Dendritic cell treated with granulocyte-macrophage colony-stimulating factor and Interleukin-4, amounts not matched to agents 40 ng/mL and 50 ng/mL, for 4 days (primary cell): ENCODE measurements at regions not wholly inside any gene's neighbourhood (a gene's known extent, or its start where the extent isn't known, plus 50 kb on each side); places are given as distances from the start of the nearest gene placed in this dataset.
"Not testable (repeated sequence)": the region's sequence is repeated elsewhere in the genome, so short reads cannot be mapped to it uniquely, and the experiment has no call there.

Experiments
- H3K27ac Mint-ChIP-seq: one replicate; pipeline ENCODE4 v1.8.0; 2022; ENCODE audit warnings: mild to moderate bottlenecking, mixed read lengths
- H3K27me3 Mint-ChIP-seq: one replicate; pipeline ENCODE4 v1.8.0; 2022; ENCODE audit warnings: mild to moderate bottlenecking, mixed read lengths
- H3K36me3 Mint-ChIP-seq: one replicate; pipeline ENCODE4 v1.8.0; 2022; ENCODE audit warnings: low read depth, mixed read lengths
- H3K4me1 Mint-ChIP-seq: one replicate; pipeline ENCODE4 v1.8.0; 2022; ENCODE audit warnings: low read depth, mixed read lengths
- H3K4me3 Mint-ChIP-seq: one replicate; pipeline ENCODE4 v1.8.0; 2022; ENCODE audit warnings: mild to moderate bottlenecking, moderate library complexity, mixed read lengths
- H3K9me3 Mint-ChIP-seq: one replicate; pipeline ENCODE4 v1.8.0; 2022; ENCODE audit warnings: mixed read lengths
- intact Hi-C: fragments of 100-400 bp; cut with micrococcal nuclease; formaldehyde crosslinking; loops from one replicate; pipeline ENCODE4 v1.15.0; 2022

DNA sequence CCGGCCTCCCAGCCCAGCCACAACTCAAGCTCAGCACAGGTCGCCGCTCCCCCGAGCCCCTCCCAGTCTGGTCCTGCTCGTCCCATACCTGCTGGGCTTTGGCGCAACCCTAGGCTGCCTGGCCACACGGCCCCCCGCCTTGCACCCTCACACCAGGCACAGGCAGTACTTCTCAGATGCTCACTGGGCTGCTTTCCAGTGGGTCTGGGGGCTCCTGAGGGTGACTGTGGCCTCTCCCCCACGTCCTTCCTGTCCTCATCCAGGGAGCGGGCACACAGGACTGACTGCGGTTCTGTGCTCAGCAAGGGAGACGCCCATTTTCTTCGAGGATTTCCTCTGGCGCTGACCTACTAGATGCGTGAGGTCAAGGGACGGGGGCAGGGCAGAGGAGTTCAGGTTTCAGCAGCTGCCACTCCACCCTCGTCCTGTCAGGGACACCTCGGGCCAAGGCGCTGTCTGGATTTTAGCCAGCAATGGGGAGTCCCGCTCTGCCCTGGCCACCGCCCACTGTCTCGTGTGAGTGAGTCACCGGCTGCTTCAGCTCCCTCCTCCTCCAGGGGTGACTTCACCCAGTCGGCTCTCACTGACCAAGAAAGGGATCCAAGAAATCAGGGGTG lies 115.8 kb downstream of the NPIPB11 start:
- intact Hi-C loops = no loop called here
- H3K4me3 Mint-ChIP-seq = peak overlapping the region; percentile 65
- no peaks in the 10 kb centered on the region for H3K9me3 Mint-ChIP-seq
- H3K4me1 Mint-ChIP-seq = peaks cover 47% of the 10 kb centered on the region
- H3K27me3 Mint-ChIP-seq = peaks cover 61% of the 10 kb centered on the region
- H3K36me3 Mint-ChIP-seq = no peaks in the 10 kb centered on the region
- H3K27ac Mint-ChIP-seq = peak overlapping the region; percentile 90

DNA sequence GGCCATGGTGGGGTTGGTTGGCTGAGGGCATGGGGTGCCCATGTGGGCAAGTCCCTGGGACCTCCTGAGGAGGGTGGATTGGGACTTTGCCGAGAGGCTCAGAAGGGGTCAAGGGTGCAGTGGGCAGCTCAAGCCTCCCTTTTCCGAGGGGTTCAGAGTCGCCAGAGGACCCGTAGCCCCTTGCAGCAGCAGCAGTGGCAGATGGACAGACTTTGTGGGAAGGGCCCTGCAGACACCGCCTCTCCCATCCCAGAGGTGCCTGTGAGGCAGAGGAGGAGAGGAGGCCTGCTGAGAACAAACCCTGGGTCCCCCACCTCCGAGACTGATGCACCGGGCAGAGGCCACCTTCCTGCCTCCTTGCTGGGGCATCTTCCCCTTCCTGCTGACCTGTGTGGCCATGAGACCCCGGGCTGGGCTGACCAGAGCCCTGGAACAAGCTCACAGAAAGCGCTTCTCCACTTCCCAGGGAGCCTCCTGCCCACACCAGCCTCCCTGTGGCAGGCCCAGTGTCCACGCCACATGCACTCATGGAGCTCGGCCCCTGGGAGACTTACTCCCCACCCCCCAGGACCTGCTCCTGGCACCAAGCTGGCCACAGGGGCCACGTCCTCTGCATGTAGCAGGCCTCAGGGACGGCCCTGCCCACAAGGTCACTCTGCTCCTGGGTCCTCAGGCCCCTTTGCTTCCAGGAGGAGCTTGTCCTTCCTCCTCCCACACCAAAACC lies 116.8 kb downstream of the NPIPB11 start:
- H3K36me3 Mint-ChIP-seq, H3K9me3 Mint-ChIP-seq, H3K4me3 Mint-ChIP-seq, intact Hi-C loops: not testable (repeated sequence)
- peaks cover 53% of the 10 kb centered on the region for H3K4me1 Mint-ChIP-seq
- peaks cover 62% of the 10 kb centered on the region for H3K27me3 Mint-ChIP-seq
- H3K27ac Mint-ChIP-seq = peak overlapping the region; percentile 90

DNA sequence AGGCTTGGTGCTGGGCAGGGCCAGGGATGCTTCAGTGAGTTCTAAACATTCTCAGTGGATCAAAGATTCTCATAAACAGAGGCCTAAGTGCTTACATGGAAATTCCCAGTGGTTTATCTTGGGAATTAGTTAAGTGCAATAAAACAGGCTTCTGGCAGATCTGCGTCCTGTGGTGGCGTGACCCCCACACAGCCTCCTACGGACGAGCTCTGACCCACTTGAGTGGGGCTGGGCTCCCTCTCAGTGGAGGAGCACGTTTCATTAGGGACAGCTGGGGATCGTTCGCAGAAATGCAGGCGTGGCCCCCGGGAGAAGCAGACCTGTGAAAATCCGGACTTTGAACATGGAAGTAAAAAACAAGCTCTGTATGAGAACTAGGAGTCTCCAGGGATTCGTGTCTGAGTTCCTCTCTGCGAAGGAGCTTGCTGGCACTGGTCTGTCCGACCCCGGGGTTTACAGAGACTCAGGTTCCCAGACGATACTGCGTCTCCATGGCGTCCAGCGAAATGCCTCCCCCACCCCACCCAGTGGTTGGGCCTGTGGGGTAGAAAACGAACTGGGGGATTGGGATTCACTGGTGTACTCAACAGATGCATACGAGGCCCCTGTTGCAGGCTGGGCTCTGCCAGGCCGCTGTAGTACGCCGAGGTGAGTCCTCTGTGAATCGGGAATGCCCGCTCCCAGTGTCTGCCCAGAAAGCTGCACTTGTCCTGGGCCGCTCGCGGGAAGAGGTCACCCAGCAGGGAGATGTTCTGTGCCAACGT lies 117.6 kb downstream of the NPIPB11 start:
- H3K27ac Mint-ChIP-seq, H3K36me3 Mint-ChIP-seq, H3K4me3 Mint-ChIP-seq, H3K9me3 Mint-ChIP-seq, intact Hi-C loops: not testable (repeated sequence)
- Mint-ChIP-seq H3K4me1 (peaks cover 54% of the 10 kb centered on the region), H3K27me3 (peaks cover 66% of the 10 kb centered on the region)

DNA sequence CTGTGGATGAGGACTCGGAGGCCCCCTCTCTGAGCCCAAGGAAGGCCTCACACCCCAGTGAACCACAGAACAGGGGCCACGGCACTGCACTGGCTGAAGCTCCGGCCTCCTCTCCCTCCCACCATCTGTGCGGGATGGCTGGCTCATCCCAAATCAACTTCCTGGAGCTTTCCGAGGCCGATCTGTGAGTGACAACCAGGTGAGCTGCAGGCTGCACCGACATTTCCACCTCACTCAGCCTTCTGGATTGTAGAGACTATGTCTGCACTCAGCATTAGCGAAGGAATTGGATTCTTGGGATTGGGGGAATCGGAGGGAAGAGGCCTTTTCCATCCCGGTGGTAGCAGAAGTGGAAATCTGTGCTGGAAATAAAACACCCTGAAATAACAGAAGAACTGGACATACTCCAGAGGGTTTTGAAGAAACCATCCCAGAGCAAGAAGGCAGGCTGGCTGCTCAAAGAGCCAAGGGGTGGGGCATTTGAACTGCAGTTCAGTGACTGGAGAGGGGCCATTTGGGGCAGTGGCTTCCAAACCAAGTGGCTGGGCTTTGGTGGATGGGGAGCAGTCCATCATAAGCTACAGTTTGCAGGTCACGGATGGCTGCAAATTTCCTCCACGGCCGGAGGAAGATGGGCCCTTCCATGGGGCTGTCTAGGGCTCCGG lies 118.5 kb downstream of the NPIPB11 start:
- H3K9me3 Mint-ChIP-seq, H3K4me3 Mint-ChIP-seq, intact Hi-C loops, H3K27ac Mint-ChIP-seq, H3K36me3 Mint-ChIP-seq: not testable (repeated sequence)
- Mint-ChIP-seq H3K27me3 (peaks cover 65% of the 10 kb centered on the region), H3K4me1 (peaks cover 58% of the 10 kb centered on the region)

DNA sequence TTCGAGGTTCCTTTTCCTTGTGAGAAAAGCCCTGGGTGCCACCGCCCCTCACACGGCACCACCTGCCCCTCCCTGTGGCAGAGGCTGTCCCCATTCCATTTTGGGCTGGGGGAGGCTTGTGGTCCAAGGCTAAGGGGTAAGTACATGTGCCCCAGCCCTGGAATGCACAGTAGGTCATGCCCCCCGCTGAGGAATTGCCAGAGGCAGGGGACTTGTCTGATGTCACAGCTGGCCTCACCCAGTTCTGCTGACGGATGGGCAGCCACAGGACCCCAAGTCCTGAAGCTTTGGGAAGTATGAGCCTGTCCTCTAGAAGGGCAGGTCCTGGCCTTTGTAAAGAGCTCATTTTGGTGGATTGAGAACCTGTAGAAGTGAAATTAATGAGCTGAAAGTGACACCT lies 119.3 kb downstream of the NPIPB11 start:
- intact Hi-C loops, H3K4me3 Mint-ChIP-seq, H3K36me3 Mint-ChIP-seq, H3K9me3 Mint-ChIP-seq, H3K27ac Mint-ChIP-seq: not testable (repeated sequence)
- Mint-ChIP-seq H3K27me3 (peaks cover 63% of the 10 kb centered on the region), H3K4me1 (peaks cover 57% of the 10 kb centered on the region)

DNA sequence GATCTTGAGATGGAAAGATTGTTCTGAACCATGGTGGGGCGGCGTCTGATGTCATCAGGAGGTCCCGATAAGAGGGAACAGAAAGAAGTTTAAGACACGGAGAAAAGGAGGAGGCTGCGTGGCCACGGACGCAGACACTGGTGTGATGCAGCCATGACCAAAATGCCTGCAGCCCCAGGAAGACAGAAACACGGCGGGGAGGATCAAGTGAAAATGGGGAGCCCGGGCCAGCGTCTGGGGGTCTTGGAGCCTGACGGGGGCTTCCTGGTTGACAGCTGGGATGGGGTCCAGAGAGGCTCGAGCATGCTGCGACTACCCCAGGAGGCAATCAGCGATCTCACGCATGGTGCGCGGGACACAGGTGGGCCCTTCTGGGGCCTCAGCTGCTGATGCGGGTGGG lies 119.7 kb downstream of the NPIPB11 start:
- Mint-ChIP-seq H3K4me1 (peaks cover 52% of the 10 kb centered on the region), H3K27me3 (peaks cover 62% of the 10 kb centered on the region)
- H3K9me3 Mint-ChIP-seq, H3K27ac Mint-ChIP-seq, intact Hi-C loops, H3K4me3 Mint-ChIP-seq, H3K36me3 Mint-ChIP-seq: not testable (repeated sequence)

DNA sequence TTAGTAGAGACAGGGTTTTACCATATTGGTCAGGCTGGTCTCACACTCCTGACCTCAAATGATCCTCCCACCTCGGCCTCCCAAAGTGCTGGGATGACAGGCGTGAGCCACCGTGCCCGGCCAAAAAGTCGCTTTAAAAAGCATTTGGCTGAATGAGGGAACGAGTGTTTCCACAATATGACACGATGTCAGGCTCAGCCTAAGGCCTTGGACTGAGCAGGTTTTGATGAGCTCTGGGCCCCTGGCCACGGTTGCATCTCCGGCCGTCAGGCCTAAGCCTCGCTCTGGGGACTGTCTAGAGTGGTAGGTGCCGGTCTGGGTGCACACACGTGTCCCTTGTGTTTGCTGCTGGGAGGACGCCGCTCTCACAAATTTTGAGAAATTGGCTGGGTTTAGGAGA lies 120.3 kb downstream of the NPIPB11 start:
- H3K4me1 Mint-ChIP-seq = peaks cover 46% of the 10 kb centered on the region
- H3K36me3 Mint-ChIP-seq, H3K9me3 Mint-ChIP-seq, H3K4me3 Mint-ChIP-seq, intact Hi-C loops, H3K27ac Mint-ChIP-seq: not testable (repeated sequence)
- peaks cover 60% of the 10 kb centered on the region for H3K27me3 Mint-ChIP-seq

DNA sequence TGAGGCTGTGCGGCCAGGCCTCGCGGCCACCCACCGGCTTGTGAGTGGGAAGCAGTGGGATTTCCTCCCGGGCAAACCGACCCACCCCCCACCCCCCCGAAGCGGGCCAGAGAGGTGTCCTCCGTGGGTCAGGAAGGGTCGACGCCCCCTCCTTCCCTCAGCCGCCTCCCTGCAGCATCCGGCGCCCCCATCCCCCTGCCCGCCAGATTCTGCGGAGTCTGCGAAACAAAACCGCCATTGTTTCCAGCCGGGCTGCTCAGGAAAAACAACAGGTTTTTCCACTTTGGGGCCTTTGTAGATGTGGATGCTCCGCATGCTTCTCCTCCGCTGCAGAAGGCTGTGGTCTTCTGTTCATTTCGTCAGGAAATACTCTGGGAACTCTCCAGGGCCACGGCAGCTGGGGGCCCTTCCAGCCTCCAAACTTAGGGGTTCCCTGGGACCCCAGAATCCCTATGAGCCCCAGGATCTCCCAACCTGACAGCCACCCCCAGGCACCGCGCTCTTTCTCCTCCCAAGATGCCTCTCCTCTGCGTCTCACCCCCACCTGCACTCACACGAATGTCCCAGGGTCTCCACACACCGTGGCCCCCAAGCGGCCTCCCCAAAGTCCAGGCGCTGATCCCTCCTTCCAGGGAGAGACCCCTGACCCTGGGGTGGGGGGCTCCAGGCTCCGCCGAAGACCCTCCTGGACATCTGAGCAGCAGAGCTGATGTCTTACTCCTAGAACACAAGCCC lies 121.2 kb downstream of the NPIPB11 start:
- H3K9me3 Mint-ChIP-seq, intact Hi-C loops, H3K36me3 Mint-ChIP-seq: not testable (repeated sequence)
- Mint-ChIP-seq H3K27ac (peak overlapping the region; percentile 81), H3K27me3 (peaks cover 54% of the 10 kb centered on the region), H3K4me1 (peaks cover 37% of the 10 kb centered on the region), H3K4me3 (peak overlapping the region; percentile 26)

DNA sequence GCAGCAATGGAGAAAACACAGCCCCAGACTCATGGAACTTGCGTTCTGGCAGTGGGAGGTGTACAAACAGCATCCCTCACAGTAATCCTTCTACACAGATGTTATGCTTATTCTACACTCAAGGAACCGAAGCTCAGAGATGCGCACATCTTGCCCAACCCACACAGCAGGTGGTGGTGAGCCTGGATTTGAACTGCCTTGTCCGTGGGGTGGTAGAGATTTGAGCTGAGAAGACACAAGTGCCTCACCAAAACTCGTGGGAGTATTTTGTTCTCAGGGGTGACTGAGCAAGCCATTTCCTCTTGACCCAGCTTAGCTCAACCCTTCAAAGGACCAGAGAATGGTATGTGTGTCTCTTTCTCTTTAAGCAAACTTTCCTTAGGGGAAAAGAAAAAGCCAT lies 121.8 kb downstream of the NPIPB11 start:
- intact Hi-C loops, H3K27ac Mint-ChIP-seq, H3K4me3 Mint-ChIP-seq, H3K36me3 Mint-ChIP-seq, H3K9me3 Mint-ChIP-seq: not testable (repeated sequence)
- H3K27me3 Mint-ChIP-seq = peaks cover 50% of the 10 kb centered on the region
- H3K4me1 Mint-ChIP-seq = peaks cover 32% of the 10 kb centered on the region

DNA sequence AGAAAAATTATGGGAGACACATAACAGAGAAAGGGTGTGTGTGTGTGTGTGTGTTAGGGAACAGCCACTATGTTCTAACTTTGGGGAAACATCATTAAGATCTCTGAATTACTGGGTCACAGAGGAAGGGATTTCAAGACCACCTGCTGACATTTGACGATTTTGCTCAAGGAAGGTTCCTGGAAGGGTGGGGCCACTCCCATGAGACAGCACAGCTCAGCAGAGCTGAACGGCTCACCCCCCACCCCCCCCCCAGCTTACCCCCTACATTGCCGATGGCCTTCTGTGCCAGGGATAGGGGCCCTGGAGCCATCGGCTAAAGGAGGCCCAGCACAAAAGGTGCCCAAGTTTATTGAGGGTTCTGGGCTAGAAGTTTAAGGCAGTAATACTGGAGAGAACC lies 122.4 kb downstream of the NPIPB11 start:
- H3K9me3 Mint-ChIP-seq, intact Hi-C loops, H3K36me3 Mint-ChIP-seq, H3K27ac Mint-ChIP-seq, H3K4me3 Mint-ChIP-seq: not testable (repeated sequence)
- H3K4me1 Mint-ChIP-seq = peaks cover 28% of the 10 kb centered on the region
- peaks cover 45% of the 10 kb centered on the region for H3K27me3 Mint-ChIP-seq

DNA sequence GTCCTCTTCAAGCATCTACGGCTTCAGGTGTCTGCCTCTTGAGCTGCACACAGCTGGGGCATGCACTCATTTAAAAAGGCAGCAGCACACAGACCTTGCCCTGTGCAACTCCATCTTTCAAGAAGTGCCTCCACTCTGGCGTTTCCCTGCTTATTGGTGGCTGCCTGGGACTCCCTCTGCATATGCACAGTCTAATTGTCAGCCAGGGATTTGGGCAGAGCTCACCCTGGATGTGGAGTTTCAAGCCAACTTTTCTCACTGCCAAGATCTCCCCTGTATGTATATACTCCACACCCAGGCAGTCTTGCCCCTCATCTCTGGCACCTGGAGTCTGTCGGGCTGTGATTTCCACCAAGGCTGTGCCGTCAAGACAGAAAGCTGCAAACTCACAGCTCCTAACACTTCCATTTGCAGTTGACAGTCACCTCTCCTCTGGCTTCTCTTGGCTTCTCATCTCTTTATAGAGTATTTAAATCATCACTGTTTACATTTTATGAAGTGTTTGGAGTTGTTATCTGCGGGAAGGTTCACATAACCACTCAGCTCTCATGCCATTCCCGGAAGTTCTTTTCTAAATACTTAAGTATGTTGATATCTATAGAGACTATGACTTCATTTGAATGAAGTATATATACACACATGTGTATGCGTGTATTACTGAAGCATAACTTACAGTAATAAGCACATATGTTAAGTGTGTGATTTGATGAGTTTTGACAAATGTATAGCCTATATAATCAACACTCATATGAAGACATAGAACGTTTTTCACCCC lies 128.2 kb downstream of the NPIPB11 start:
- H3K36me3 Mint-ChIP-seq, H3K9me3 Mint-ChIP-seq, H3K4me3 Mint-ChIP-seq, intact Hi-C loops: not testable (repeated sequence)
- Mint-ChIP-seq H3K27me3 (peaks cover 27% of the 10 kb centered on the region), H3K27ac (peak overlapping the region; percentile 70), H3K4me1 (peaks cover 12% of the 10 kb centered on the region)

DNA sequence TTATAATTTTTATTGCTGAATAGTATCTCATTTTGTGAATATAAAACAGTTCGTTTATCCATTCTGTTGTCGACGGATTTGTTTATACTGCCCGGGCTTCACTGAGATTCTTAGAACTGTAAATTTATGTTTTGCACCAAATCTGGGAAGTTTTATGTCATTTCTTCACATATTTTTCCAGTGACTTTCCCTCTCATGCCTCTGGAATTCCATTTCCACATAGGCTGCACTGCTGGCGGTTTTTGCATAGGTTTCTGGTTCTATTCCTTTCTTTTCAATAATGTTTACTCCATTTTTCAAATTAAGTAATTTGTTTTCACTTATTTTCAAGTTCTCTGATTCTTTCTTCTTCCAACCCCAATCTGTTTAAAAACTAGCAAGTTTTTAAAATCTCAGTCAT lies 130.1 kb downstream of the NPIPB11 start:
- H3K36me3 Mint-ChIP-seq, H3K9me3 Mint-ChIP-seq, intact Hi-C loops, H3K27ac Mint-ChIP-seq, H3K4me3 Mint-ChIP-seq: not testable (repeated sequence)
- Mint-ChIP-seq H3K27me3 (peaks cover 16% of the 10 kb centered on the region), H3K4me1 (peaks cover 12% of the 10 kb centered on the region)
